K562 (cell line): ENCODE measurements at regions not wholly inside any gene's neighbourhood (a gene's known extent, or its start where the extent isn't known, plus 50 kb on each side); places are given as distances from the start of the nearest gene placed in this dataset.

Experiments
- BRCA1 ChIP-seq, 2 experiments: fragments of 450-650 bp in 1 of 2; sonication (generic) in 1 of 2; formaldehyde crosslinking in 1 of 2; IDR thresholded peaks; 2 replicates each; pipeline versions ENCODE4 v1.5.0 to v1.6.1; 2017 to 2020; ENCODE audit warnings: mild to moderate bottlenecking in 1 of 2, missing genetic modification reagents in 1 of 2
- CEBPG ChIP-seq, 3 experiments: fragments of 200-800 bp in 1 of 3; sonication (Bioruptor generic) in 1 of 3; sonication (generic) in 1 of 3; formaldehyde crosslinking in 1 of 3; IDR thresholded peaks in 2 of 3; conservative IDR thresholded peaks in 1 of 3; 2 replicates each; pipeline versions ENCODE4 v1.6.1 to v1.8.0; 2016 to 2022; ENCODE audit warnings: missing compliant biosample characterization in 2 of 3, missing genetic modification characterization in 2 of 3, mild to moderate bottlenecking in 1 of 3, missing genetic modification reagents in 1 of 3
- EGR1 ChIP-seq: fragments of 450-650 bp; conservative IDR thresholded peaks from 2 replicates; pipeline ENCODE4 v1.6.1; 2017; ENCODE audit warnings: mild to moderate bottlenecking
- GTF2F1 ChIP-seq: IDR thresholded peaks from 2 replicates; pipeline ENCODE4 v1.6.1; 2011; ENCODE audit warnings: low read depth, low read length, improper control_type of control experiment
- HMGN3 ChIP-seq: IDR thresholded peaks from 2 replicates; pipeline ENCODE4 v1.6.1; 2011; ENCODE audit warnings: borderline replicate concordance, low read depth, mild to moderate bottlenecking, mixed read lengths, low read length; ENCODE audit not compliant: insufficient read length; ENCODE audit errors: extremely low read depth
- JUNB ChIP-seq: fragments of 450-650 bp; formaldehyde crosslinking; conservative IDR thresholded peaks from 2 replicates; pipeline ENCODE4 v1.4.0; 2020; ENCODE audit warnings: mild to moderate bottlenecking
- MCM3 ChIP-seq: fragments of 450-650 bp; IDR thresholded peaks from 2 replicates; pipeline ENCODE4 v1.6.1; 2016
- NFIX ChIP-seq: fragments of 250-450 bp; sonication (Bioruptor Pico); IDR thresholded peaks from 2 replicates; pipeline ENCODE4 v1.4.0; 2020; ENCODE audit warnings: low read depth, mild to moderate bottlenecking, moderate library complexity
- PCBP2 ChIP-seq: fragments of 200-400 bp; formaldehyde crosslinking; IDR thresholded peaks from 2 replicates; pipeline ENCODE4 v1.6.1; 2018; ENCODE audit warnings: low read length, low read depth, mild to moderate bottlenecking, moderate library complexity; ENCODE audit not compliant: poor library complexity, severe bottlenecking
- TAF1 ChIP-seq: IDR thresholded peaks from 2 replicates; pipeline ENCODE4 v1.6.1; 2011; ENCODE audit warnings: mild to moderate bottlenecking, low read length, moderate library complexity; ENCODE audit not compliant: insufficient read depth, control insufficient read depth, severe bottlenecking; ENCODE audit errors: extremely low read depth
- ZBTB1 ChIP-seq: sonication (generic); formaldehyde crosslinking; IDR thresholded peaks from 2 replicates; pipeline ENCODE4 v1.8.1; 2023; ENCODE audit warnings: missing genetic modification reagents, low read depth, mild to moderate bottlenecking, borderline replicate concordance
- ZBTB7A ChIP-seq: IDR thresholded peaks from 2 replicates; pipeline ENCODE4 v1.6.1; 2011; ENCODE audit warnings: low read depth, mild to moderate bottlenecking, low read length, moderate library complexity, borderline replicate concordance; ENCODE audit not compliant: control insufficient read depth
- ZBTB8A ChIP-seq: fragments of 450-650 bp; IDR thresholded peaks from 2 replicates; pipeline ENCODE4 v1.6.1; 2018; ENCODE audit warnings: mild to moderate bottlenecking, moderate library complexity; ENCODE audit not compliant: partially characterized antibody
- ZNF445 ChIP-seq: fragments of 250-450 bp; sonication (Bioruptor Pico); IDR thresholded peaks from 2 replicates; pipeline ENCODE4 v1.4.0; 2020; ENCODE audit warnings: low read depth, mild to moderate bottlenecking, moderate library complexity
- TF ChIP-seq, protein P1 (sequence below): fragments of 250-450 bp; sonication (Bioruptor Pico); IDR thresholded peaks from 2 replicates; pipeline ENCODE4 v1.8.0; 2022; ENCODE audit warnings: moderate library complexity, mild to moderate bottlenecking, inconsistent platforms
- TF ChIP-seq, protein P2 (sequence below): sonication (generic); formaldehyde crosslinking; IDR thresholded peaks from 2 replicates; pipeline ENCODE4 v1.9.0; 2022; ENCODE audit warnings: mild to moderate bottlenecking, missing genetic modification reagents
- TF ChIP-seq, protein P3 (sequence below): fragments of 250-450 bp; sonication (Bioruptor Pico); IDR thresholded peaks from 2 replicates; pipeline ENCODE4 v1.5.0; 2020; ENCODE audit warnings: mild to moderate bottlenecking, borderline replicate concordance
- TF ChIP-seq, protein P4 (sequence below): fragments of 450-650 bp; formaldehyde crosslinking; IDR thresholded peaks from 2 replicates; pipeline ENCODE4 v1.4.0; 2020; ENCODE audit warnings: mild to moderate bottlenecking, moderate library complexity
- TF ChIP-seq, protein P5 (sequence below): sonication (generic); formaldehyde crosslinking; IDR thresholded peaks from 2 replicates; pipeline ENCODE4 v1.8.1; 2023; ENCODE audit warnings: mild to moderate bottlenecking, missing genetic modification reagents

DNA sequence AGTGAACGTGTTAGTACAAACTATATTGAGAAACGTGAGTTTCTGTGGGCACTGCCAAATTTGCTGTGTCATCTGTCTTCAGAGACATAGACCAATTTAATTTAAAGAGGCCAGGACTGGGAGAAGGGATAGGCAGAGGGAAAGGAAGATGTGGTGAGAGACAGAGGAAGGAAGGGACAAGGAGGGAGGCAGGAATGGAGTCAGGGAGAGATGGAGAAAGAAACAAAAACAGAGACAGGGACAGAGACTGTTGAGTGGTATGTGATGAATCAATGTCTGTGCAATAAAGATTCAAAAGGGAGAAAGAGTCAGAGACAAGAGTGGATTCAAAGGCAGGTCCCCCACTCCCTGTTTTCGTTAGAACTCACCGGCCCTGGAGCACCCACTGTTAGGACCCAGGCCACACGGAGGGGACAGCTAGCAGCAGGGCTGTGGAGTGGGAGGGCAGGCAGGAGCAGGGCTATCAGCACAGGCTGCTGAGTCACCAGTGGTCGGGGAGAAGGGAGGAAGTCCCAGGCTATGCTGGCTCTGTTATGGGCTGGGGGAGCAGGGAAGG, 51.6 kb upstream of the CHD6 start (continued):
- TF ChIP-seq, protein P1, sequence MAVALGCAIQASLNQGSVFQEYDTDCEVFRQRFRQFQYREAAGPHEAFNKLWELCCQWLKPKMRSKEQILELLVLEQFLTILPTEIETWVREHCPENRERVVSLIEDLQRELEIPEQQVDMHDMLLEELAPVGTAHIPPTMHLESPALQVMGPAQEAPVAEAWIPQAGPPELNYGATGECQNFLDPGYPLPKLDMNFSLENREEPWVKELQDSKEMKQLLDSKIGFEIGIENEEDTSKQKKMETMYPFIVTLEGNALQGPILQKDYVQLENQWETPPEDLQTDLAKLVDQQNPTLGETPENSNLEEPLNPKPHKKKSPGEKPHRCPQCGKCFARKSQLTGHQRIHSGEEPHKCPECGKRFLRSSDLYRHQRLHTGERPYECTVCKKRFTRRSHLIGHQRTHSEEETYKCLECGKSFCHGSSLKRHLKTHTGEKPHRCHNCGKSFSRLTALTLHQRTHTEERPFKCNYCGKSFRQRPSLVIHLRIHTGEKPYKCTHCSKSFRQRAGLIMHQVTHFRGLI (CRISPR knock-in tag) = no peak
- TF ChIP-seq MCM3 (no peak), ZBTB7A (peak; percentile 91; the same call in 1 of the 2 replicates), NFIX (CRISPR knock-in tag) (no peak), CEBPG (CRISPR knock-in tag; IDR thresholded peaks at IDR 0.05) (no peak), CEBPG (tag; conservative IDR thresholded peaks at IDR 0.05 in 1 of 2, IDR thresholded peaks at IDR 0.05 in 1 of 2) (no peak), ZNF445 (no peak), TAF1 (peak; percentile 48), PCBP2 (no peak), ZBTB8A (no peak), EGR1 (peak; percentile 23; the same call in 1 of the 2 replicates), ZBTB1 (CRISPR knock-in tag) (no peak), HMGN3 (no peak), JUNB (CRISPR knock-in tag) (no peak), GTF2F1 (no peak), BRCA1 (IDR thresholded peaks at IDR 0.05) (no peak), BRCA1 (CRISPR knock-in tag; IDR thresholded peaks at IDR 0.05) (no peak)
- TF ChIP-seq, protein P2, sequence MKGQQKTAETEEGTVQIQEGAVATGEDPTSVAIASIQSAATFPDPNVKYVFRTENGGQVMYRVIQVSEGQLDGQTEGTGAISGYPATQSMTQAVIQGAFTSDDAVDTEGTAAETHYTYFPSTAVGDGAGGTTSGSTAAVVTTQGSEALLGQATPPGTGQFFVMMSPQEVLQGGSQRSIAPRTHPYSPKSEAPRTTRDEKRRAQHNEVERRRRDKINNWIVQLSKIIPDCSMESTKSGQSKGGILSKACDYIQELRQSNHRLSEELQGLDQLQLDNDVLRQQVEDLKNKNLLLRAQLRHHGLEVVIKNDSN (CRISPR knock-in tag) = no peak
- TF ChIP-seq, protein P3, sequence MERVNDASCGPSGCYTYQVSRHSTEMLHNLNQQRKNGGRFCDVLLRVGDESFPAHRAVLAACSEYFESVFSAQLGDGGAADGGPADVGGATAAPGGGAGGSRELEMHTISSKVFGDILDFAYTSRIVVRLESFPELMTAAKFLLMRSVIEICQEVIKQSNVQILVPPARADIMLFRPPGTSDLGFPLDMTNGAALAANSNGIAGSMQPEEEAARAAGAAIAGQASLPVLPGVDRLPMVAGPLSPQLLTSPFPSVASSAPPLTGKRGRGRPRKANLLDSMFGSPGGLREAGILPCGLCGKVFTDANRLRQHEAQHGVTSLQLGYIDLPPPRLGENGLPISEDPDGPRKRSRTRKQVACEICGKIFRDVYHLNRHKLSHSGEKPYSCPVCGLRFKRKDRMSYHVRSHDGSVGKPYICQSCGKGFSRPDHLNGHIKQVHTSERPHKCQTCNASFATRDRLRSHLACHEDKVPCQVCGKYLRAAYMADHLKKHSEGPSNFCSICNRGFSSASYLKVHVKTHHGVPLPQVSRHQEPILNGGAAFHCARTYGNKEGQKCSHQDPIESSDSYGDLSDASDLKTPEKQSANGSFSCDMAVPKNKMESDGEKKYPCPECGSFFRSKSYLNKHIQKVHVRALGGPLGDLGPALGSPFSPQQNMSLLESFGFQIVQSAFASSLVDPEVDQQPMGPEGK = no peak
- TF ChIP-seq, protein P4, sequence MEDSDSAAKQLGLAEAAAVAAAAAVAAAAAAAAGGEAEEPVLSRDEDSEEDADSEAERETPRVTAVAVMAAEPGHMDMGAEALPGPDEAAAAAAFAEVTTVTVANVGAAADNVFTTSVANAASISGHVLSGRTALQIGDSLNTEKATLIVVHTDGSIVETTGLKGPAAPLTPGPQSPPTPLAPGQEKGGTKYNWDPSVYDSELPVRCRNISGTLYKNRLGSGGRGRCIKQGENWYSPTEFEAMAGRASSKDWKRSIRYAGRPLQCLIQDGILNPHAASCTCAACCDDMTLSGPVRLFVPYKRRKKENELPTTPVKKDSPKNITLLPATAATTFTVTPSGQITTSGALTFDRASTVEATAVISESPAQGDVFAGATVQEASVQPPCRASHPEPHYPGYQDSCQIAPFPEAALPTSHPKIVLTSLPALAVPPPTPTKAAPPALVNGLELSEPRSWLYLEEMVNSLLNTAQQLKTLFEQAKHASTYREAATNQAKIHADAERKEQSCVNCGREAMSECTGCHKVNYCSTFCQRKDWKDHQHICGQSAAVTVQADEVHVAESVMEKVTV = no peak
- TF ChIP-seq, protein P5, sequence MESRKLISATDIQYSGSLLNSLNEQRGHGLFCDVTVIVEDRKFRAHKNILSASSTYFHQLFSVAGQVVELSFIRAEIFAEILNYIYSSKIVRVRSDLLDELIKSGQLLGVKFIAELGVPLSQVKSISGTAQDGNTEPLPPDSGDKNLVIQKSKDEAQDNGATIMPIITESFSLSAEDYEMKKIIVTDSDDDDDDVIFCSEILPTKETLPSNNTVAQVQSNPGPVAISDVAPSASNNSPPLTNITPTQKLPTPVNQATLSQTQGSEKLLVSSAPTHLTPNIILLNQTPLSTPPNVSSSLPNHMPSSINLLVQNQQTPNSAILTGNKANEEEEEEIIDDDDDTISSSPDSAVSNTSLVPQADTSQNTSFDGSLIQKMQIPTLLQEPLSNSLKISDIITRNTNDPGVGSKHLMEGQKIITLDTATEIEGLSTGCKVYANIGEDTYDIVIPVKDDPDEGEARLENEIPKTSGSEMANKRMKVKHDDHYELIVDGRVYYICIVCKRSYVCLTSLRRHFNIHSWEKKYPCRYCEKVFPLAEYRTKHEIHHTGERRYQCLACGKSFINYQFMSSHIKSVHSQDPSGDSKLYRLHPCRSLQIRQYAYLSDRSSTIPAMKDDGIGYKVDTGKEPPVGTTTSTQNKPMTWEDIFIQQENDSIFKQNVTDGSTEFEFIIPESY = no peak
